CD14-positive monocyte (primary cell): ENCODE measurements at regions not wholly inside any gene's neighbourhood (a gene's known extent, or its start where the extent isn't known, plus 50 kb on each side); places are given as distances from the start of the nearest gene placed in this dataset.

ENCODE experiments used
- DNase-seq, 3 donors: peaks; one replicate each; pipeline ENCODE4 v3.0.0-alpha.2; 2011 to 2022
- H2AFZ ChIP-seq: 2 replicates; pipeline ENCODE4 v1.6.0; 2012; ENCODE audit warnings: mild to moderate bottlenecking, low read depth, low read length, inconsistent platforms; ENCODE audit not compliant: insufficient read depth, poor library complexity, severe bottlenecking
- H3K27ac ChIP-seq, 2 donors: 1 replicate in 1 of 2; 2 replicates in 1 of 2; pipeline ENCODE4 v1.5.1; 2012 to 2013; ENCODE audit warnings: low read length in 2 of 2, control low read depth in 1 of 2, inconsistent platforms in 1 of 2, low read depth in 1 of 2, mild to moderate bottlenecking in 1 of 2
- H3K27me3 ChIP-seq, 2 donors: one replicate each; pipeline versions ENCODE4 v1.6.0 to v1.6.1; 2011 to 2013; ENCODE audit warnings: low read length in 2 of 2; ENCODE audit not compliant: control insufficient read depth in 2 of 2, insufficient read depth in 2 of 2
- H3K36me3 ChIP-seq, 2 donors: replicated peaks in 1 of 2; 1 replicate in 1 of 2; 2 replicates in 1 of 2; pipeline versions ENCODE4 v1.5.1 to v1.6.1; 2012 to 2013; ENCODE audit warnings: low read length in 2 of 2, control low read depth in 1 of 2, inconsistent platforms in 1 of 2, mild to moderate bottlenecking in 1 of 2; ENCODE audit not compliant: insufficient read depth in 2 of 2, control insufficient read depth in 1 of 2
- H3K4me1 ChIP-seq, 2 donors: 1 replicate in 1 of 2; 2 replicates in 1 of 2; pipeline versions ENCODE4 v1.5.1 to v1.6.1; 2012 to 2013; ENCODE audit warnings: low read length in 2 of 2, control low read depth in 1 of 2, inconsistent platforms in 1 of 2, mild to moderate bottlenecking in 1 of 2, moderate library complexity in 1 of 2; ENCODE audit not compliant: insufficient read depth in 2 of 2, control insufficient read depth in 1 of 2
- H3K4me2 ChIP-seq: replicated peaks from 2 replicates; pipeline ENCODE3; 2012; ENCODE audit warnings: low read length, moderate library complexity, mild to moderate bottlenecking; ENCODE audit not compliant: poor library complexity, severe bottlenecking; ENCODE audit errors: extremely low read depth
- H3K4me3 ChIP-seq, 3 experiments: fragments of 200-600 bp in 1 of 3; sonication (generic) in 1 of 3; replicated peaks in 1 of 3; 1 replicate in 2 of 3; 2 replicates in 1 of 3; pipeline ENCODE4 v1.5.1; 2011 to 2013; ENCODE audit warnings: low read length in 3 of 3, mild to moderate bottlenecking in 3 of 3, control low read depth in 2 of 3, low read depth in 2 of 3, inconsistent platforms in 1 of 3, moderate library complexity in 1 of 3
- H3K79me2 ChIP-seq: 2 replicates; pipeline ENCODE4 v1.6.0; 2012; ENCODE audit warnings: mild to moderate bottlenecking, control low read depth, inconsistent platforms, low read length, moderate library complexity; ENCODE audit not compliant: insufficient read depth
- H3K9ac ChIP-seq: 2 replicates; pipeline ENCODE4 v1.6.0; 2017; ENCODE audit warnings: low read length, mild to moderate bottlenecking; ENCODE audit not compliant: insufficient read depth, poor library complexity, severe bottlenecking
- H3K9me3 ChIP-seq, 2 donors: replicated peaks in 1 of 2; 1 replicate in 1 of 2; 2 replicates in 1 of 2; pipeline versions ENCODE4 v1.5.1 to v1.6.1; 2012 to 2013; ENCODE audit warnings: low read length in 2 of 2, control low read depth in 1 of 2; ENCODE audit not compliant: control insufficient read depth in 1 of 2, insufficient read depth in 1 of 2
- H4K20me1 ChIP-seq: 2 replicates; pipeline ENCODE4 v1.6.0; 2012; ENCODE audit warnings: mild to moderate bottlenecking, low read length, control low read depth, moderate library complexity; ENCODE audit not compliant: insufficient read depth
- H3K27ac Mint-ChIP-seq, 7 donors: one replicate each; pipeline ENCODE4 v1.8.0; 2020; ENCODE audit warnings: mild to moderate bottlenecking in 7 of 7, mixed read lengths in 7 of 7, moderate library complexity in 6 of 7, inconsistent platforms in 2 of 7
- H3K27me3 Mint-ChIP-seq, 3 donors: one replicate each; pipeline ENCODE4 v1.8.0; 2021 to 2022; ENCODE audit warnings: low read depth in 3 of 3, mild to moderate bottlenecking in 3 of 3, mixed read lengths in 3 of 3, moderate library complexity in 3 of 3, inconsistent platforms in 1 of 3
- H3K36me3 Mint-ChIP-seq, 2 donors: one replicate each; pipeline ENCODE4 v1.8.0; 2020; ENCODE audit warnings: mixed read lengths in 2 of 2, inconsistent platforms in 1 of 2, mild to moderate bottlenecking in 1 of 2
- H3K4me1 Mint-ChIP-seq: one replicate; pipeline ENCODE4 v1.8.0; 2020; ENCODE audit warnings: mild to moderate bottlenecking, mixed read lengths
- H3K4me3 Mint-ChIP-seq, 2 donors: one replicate each; pipeline ENCODE4 v1.8.0; 2020; ENCODE audit warnings: mild to moderate bottlenecking in 2 of 2, mixed read lengths in 2 of 2, moderate library complexity in 1 of 2
- H3K9me3 Mint-ChIP-seq, 7 donors: one replicate each; pipeline ENCODE4 v1.8.0; 2020 to 2022; ENCODE audit warnings: mixed read lengths in 7 of 7, mild to moderate bottlenecking in 6 of 7, moderate library complexity in 6 of 7, inconsistent platforms in 2 of 7
- WGBS: methylation state at CpG from one replicate; pipeline ENCODE4 v1.1.5; 2013; ENCODE audit warnings: missing lambda C conversion rate; ENCODE audit not compliant: insufficient coverage; 5-methylcytosine and 5-hydroxymethylcytosine counted together
- intact Hi-C, 2 donors: fragments of 100-400 bp; cut with micrococcal nuclease; formaldehyde crosslinking; loops; one replicate each; pipeline versions ENCODE4 v1.15.0 to v1.15.1; 2023
- TF ChIP-seq, protein P1 (sequence below): fragments of 200-600 bp; IDR thresholded peaks from one replicate; pipeline ENCODE4 v1.8.0; 2022; ENCODE audit warnings: antibody characterized with exemption, mild to moderate bottlenecking

- peaks cover 0 to 7% (median 3%) of the 10 kb centered on the region in 7 donors for H3K9me3 Mint-ChIP-seq
- intact Hi-C loops = no loop called here
- H4K20me1 ChIP-seq = no peaks in the 10 kb centered on the region
- no peak overlapping the region for H3K4me3 Mint-ChIP-seq
- no peak overlapping the region for H3K27ac Mint-ChIP-seq
- H3K9ac ChIP-seq = no peak overlapping the region
- no peak overlapping the region for H3K4me3 ChIP-seq
- H3K27me3 Mint-ChIP-seq = no peaks in the 10 kb centered on the region
- DNase-seq = no peak
- no CpG with 5 or more reads among the region's 1 CpG for WGBS
- H3K79me2 ChIP-seq = no peaks in the 10 kb centered on the region
- H3K4me2 ChIP-seq = no peak overlapping the region
- no peaks in the 10 kb centered on the region for H3K27me3 ChIP-seq
- TF ChIP-seq, protein P1, sequence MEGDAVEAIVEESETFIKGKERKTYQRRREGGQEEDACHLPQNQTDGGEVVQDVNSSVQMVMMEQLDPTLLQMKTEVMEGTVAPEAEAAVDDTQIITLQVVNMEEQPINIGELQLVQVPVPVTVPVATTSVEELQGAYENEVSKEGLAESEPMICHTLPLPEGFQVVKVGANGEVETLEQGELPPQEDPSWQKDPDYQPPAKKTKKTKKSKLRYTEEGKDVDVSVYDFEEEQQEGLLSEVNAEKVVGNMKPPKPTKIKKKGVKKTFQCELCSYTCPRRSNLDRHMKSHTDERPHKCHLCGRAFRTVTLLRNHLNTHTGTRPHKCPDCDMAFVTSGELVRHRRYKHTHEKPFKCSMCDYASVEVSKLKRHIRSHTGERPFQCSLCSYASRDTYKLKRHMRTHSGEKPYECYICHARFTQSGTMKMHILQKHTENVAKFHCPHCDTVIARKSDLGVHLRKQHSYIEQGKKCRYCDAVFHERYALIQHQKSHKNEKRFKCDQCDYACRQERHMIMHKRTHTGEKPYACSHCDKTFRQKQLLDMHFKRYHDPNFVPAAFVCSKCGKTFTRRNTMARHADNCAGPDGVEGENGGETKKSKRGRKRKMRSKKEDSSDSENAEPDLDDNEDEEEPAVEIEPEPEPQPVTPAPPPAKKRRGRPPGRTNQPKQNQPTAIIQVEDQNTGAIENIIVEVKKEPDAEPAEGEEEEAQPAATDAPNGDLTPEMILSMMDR = no peak
- no peaks in the 10 kb centered on the region for H3K4me1 ChIP-seq
- H3K36me3 Mint-ChIP-seq = no peaks in the 10 kb centered on the region
- H3K4me1 Mint-ChIP-seq = no peaks in the 10 kb centered on the region
- no peak overlapping the region for H3K27ac ChIP-seq
- no peaks in the 10 kb centered on the region for H3K36me3 ChIP-seq
- peaks cover 0 to 5% of the 10 kb centered on the region in 2 donors for H3K9me3 ChIP-seq
- no peak overlapping the region for H2AFZ ChIP-seq
Measured at GRCh38 chr9:80622508-80622907, 1050.7 kb downstream of the TLE4 start.

GRCh38 chr9:80619356-80619755, 1047.6 kb downstream of the TLE4 start:
- no peak for DNase-seq
- peaks cover 3 to 5% of the 10 kb centered on the region in 2 donors for H3K9me3 ChIP-seq
- H3K27me3 Mint-ChIP-seq = no peaks in the 10 kb centered on the region
- no peak overlapping the region for H3K4me2 ChIP-seq
- H3K27ac ChIP-seq = no peak overlapping the region
- 100% methylated on average over 2 of the region's 3 CpGs for WGBS
- no peaks in the 10 kb centered on the region for H4K20me1 ChIP-seq
- H3K36me3 Mint-ChIP-seq = no peaks in the 10 kb centered on the region
- peaks cover 0 to 10% (median 6%) of the 10 kb centered on the region in 7 donors for H3K9me3 Mint-ChIP-seq
- no peaks in the 10 kb centered on the region for H3K36me3 ChIP-seq
- H3K27me3 ChIP-seq = no peaks in the 10 kb centered on the region
- no peaks in the 10 kb centered on the region for H3K79me2 ChIP-seq
- TF ChIP-seq, protein P1 = no peak
- no peaks in the 10 kb centered on the region for H3K4me1 Mint-ChIP-seq
- no peak overlapping the region for H3K4me3 ChIP-seq
- intact Hi-C loops = no loop called here
- no peak overlapping the region for H3K4me3 Mint-ChIP-seq
- H3K9ac ChIP-seq = no peak overlapping the region
- H3K4me1 ChIP-seq = no peaks in the 10 kb centered on the region
- no peak overlapping the region for H3K27ac Mint-ChIP-seq
- no peak overlapping the region for H2AFZ ChIP-seq
